Epidermal melanocyte (primary cell): ENCODE measurements at regions not wholly inside any gene's neighbourhood (a gene's known extent, or its start where the extent isn't known, plus 50 kb on each side); places are given as distances from the start of the nearest gene placed in this dataset.

Experiments used
- DNase-seq: peaks from one replicate; pipeline ENCODE4 v3.0.0; 2011; ENCODE audit warnings: low spot score; ENCODE audit not compliant: insufficient read length

GRCh38 chr2:155309483-155309882 lies 611.0 kb downstream of the KCNJ3 start:
- no peak for DNase-seq

GRCh38 chr2:155308367-155309009 lies 610.0 kb downstream of the KCNJ3 start:
- no peak for DNase-seq

- no peak for DNase-seq
Observed at GRCh38 chr2:155301221-155301620, 602.7 kb downstream of the KCNJ3 start.

- DNase-seq: no peak
Observed at GRCh38 chr2:155298001-155298400, 599.5 kb downstream of the KCNJ3 start.

- no peak for DNase-seq
Observed at GRCh38 chr2:155294358-155294757, 595.9 kb downstream of the KCNJ3 start.

GRCh38 chr2:155281907-155282306 lies 583.4 kb downstream of the KCNJ3 start:
- no peak for DNase-seq

- no peak for DNase-seq
Observed at GRCh38 chr2:155273323-155273722, 574.8 kb downstream of the KCNJ3 start.

GRCh38 chr2:155266583-155266982 lies 568.1 kb downstream of the KCNJ3 start:
- DNase-seq: no peak

- DNase-seq: no peak
Observed at GRCh38 chr2:155266109-155266508, 567.6 kb downstream of the KCNJ3 start.

- DNase-seq: no peak
Observed at GRCh38 chr2:155256803-155257202, 558.3 kb downstream of the KCNJ3 start.

GRCh38 chr2:155250800-155251199 lies 552.3 kb downstream of the KCNJ3 start:
- DNase-seq: peak; percentile 21

GRCh38 chr2:155240176-155240575 lies 541.7 kb downstream of the KCNJ3 start:
- no peak for DNase-seq

GRCh38 chr2:155235710-155236109 lies 537.2 kb downstream of the KCNJ3 start:
- no peak for DNase-seq

GRCh38 chr2:155223781-155224406 lies 525.4 kb downstream of the KCNJ3 start:
- peak; percentile 32 for DNase-seq

GRCh38 chr2:155218945-155219344 lies 520.5 kb downstream of the KCNJ3 start:
- no peak for DNase-seq

- no peak for DNase-seq
Observed at GRCh38 chr2:155218292-155218924, 519.9 kb downstream of the KCNJ3 start.

GRCh38 chr2:155215037-155215707 lies 516.7 kb downstream of the KCNJ3 start:
- DNase-seq: no peak

- peak; percentile 16 for DNase-seq
Observed at GRCh38 chr2:155209696-155210450, 511.4 kb downstream of the KCNJ3 start.

- DNase-seq: no peak
Observed at GRCh38 chr2:155203178-155203577, 504.7 kb downstream of the KCNJ3 start.

GRCh38 chr2:155200753-155201152 lies 502.3 kb downstream of the KCNJ3 start:
- no peak for DNase-seq

GRCh38 chr2:155190342-155190741 lies 491.8 kb downstream of the KCNJ3 start:
- DNase-seq: no peak

- DNase-seq: no peak
Observed at GRCh38 chr2:155178921-155179320, 480.4 kb downstream of the KCNJ3 start.
